ENCODE measurements at regions not wholly inside any gene's neighbourhood (a gene's known extent, or its start where the extent isn't known, plus 50 kb on each side); places are given as distances from the start of the nearest gene placed in this dataset.

DNA sequence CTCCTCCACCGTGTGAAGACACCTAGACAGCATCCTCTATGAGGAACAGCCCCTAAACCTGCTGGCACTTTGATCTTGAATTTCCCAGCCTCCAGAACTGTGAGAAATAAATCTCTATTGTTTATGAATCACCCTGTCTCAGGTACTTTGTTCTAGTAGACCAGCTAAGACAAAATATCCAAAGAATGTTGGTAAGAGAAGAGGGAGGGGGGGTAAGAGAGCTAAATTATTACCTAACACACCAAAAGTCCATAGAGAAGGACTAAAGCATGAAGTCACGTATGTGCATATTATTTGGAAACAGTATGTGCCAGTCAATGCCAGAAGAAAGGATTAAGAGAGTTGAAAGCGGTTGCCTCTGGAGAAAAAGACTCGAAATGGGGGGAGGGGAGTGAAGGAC lies 211.0 kb downstream of the SP3 start (continued):
- TF ChIP-seq, protein P1, sequence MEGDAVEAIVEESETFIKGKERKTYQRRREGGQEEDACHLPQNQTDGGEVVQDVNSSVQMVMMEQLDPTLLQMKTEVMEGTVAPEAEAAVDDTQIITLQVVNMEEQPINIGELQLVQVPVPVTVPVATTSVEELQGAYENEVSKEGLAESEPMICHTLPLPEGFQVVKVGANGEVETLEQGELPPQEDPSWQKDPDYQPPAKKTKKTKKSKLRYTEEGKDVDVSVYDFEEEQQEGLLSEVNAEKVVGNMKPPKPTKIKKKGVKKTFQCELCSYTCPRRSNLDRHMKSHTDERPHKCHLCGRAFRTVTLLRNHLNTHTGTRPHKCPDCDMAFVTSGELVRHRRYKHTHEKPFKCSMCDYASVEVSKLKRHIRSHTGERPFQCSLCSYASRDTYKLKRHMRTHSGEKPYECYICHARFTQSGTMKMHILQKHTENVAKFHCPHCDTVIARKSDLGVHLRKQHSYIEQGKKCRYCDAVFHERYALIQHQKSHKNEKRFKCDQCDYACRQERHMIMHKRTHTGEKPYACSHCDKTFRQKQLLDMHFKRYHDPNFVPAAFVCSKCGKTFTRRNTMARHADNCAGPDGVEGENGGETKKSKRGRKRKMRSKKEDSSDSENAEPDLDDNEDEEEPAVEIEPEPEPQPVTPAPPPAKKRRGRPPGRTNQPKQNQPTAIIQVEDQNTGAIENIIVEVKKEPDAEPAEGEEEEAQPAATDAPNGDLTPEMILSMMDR (IDR thresholded peaks at IDR 0.05; ENCODE audit: control extremely low read depth in 1 of 3, insufficient read depth in 1 of 3, low read depth in 1 of 3, low read length in 3 of 3): no peak
